Osteocyte (in vitro differentiated cells): ENCODE measurements at regions not wholly inside any gene's neighbourhood (a gene's known extent, or its start where the extent isn't known, plus 50 kb on each side); places are given as distances from the start of the nearest gene placed in this dataset.
"Not testable (repeated sequence)": the region's sequence is repeated elsewhere in the genome, so short reads cannot be mapped to it uniquely, and the experiment has no call there.

Experiments used
- DNase-seq: peaks from one replicate; pipeline ENCODE4 v3.0.0; 2021; ENCODE audit warnings: mixed read lengths; ENCODE audit not compliant: unreplicated experiment; ENCODE audit errors: extremely low spot score
- H3K27ac Mint-ChIP-seq: one replicate; pipeline ENCODE4 v1.8.0; 2021; ENCODE audit warnings: mild to moderate bottlenecking, mixed read lengths; ENCODE audit not compliant: unreplicated experiment
- H3K27me3 Mint-ChIP-seq: one replicate; pipeline ENCODE4 v1.8.0; 2021; ENCODE audit warnings: mixed read lengths; ENCODE audit not compliant: unreplicated experiment
- H3K36me3 Mint-ChIP-seq: one replicate; pipeline ENCODE4 v1.8.0; 2021; ENCODE audit warnings: mixed read lengths; ENCODE audit not compliant: unreplicated experiment
- H3K4me1 Mint-ChIP-seq: one replicate; pipeline ENCODE4 v1.8.0; 2021; ENCODE audit warnings: mixed read lengths; ENCODE audit not compliant: unreplicated experiment
- H3K4me3 Mint-ChIP-seq: one replicate; pipeline ENCODE4 v1.8.0; 2021; ENCODE audit warnings: mild to moderate bottlenecking, moderate library complexity, mixed read lengths; ENCODE audit not compliant: unreplicated experiment
- H3K9me3 Mint-ChIP-seq: one replicate; pipeline ENCODE4 v1.8.0; 2021; ENCODE audit warnings: mixed read lengths; ENCODE audit not compliant: unreplicated experiment
- CTCF ChIP-seq: fragments of 200-600 bp; sonication (generic); IDR thresholded peaks from 2 replicates; pipeline ENCODE4 v1.5.0; 2021; ENCODE audit warnings: antibody characterized with exemption, mild to moderate bottlenecking, moderate library complexity

- H3K27ac Mint-ChIP-seq, result no peak overlapping the region
- TF ChIP-seq CTCF, result no peak
- no peaks in the 10 kb centered on the region for H3K27me3 Mint-ChIP-seq
- no peak overlapping the region for H3K4me3 Mint-ChIP-seq
- no peaks in the 10 kb centered on the region for H3K36me3 Mint-ChIP-seq
- H3K9me3 Mint-ChIP-seq, result peaks cover 7% of the 10 kb centered on the region
- no peaks in the 10 kb centered on the region for H3K4me1 Mint-ChIP-seq
- no peak for DNase-seq
Observed at GRCh38 chr14:38583471-38583870, 327.6 kb upstream of the CLEC14A start.

GRCh38 chr14:38578278-38578681 is 322.4 kb upstream of the CLEC14A start:
- DNase-seq, result no peak
- H3K9me3 Mint-ChIP-seq, result peaks cover 17% of the 10 kb centered on the region
- no peaks in the 10 kb centered on the region for H3K27me3 Mint-ChIP-seq
- TF ChIP-seq CTCF, result no peak
- no peak overlapping the region for H3K4me3 Mint-ChIP-seq
- no peak overlapping the region for H3K27ac Mint-ChIP-seq
- no peaks in the 10 kb centered on the region for H3K4me1 Mint-ChIP-seq
- H3K36me3 Mint-ChIP-seq, result no peaks in the 10 kb centered on the region

- no peak overlapping the region for H3K4me3 Mint-ChIP-seq
- peaks cover 8% of the 10 kb centered on the region for H3K9me3 Mint-ChIP-seq
- H3K4me1 Mint-ChIP-seq, result no peaks in the 10 kb centered on the region
- H3K27me3 Mint-ChIP-seq, result no peaks in the 10 kb centered on the region
- H3K36me3 Mint-ChIP-seq, result no peaks in the 10 kb centered on the region
- TF ChIP-seq CTCF, result no peak
- H3K27ac Mint-ChIP-seq, result no peak overlapping the region
- DNase-seq, result no peak
Observed at GRCh38 chr14:38567703-38568102, 311.8 kb upstream of the CLEC14A start.

- no peak for DNase-seq
- Mint-ChIP-seq H3K4me1 (no peaks in the 10 kb centered on the region), H3K9me3 (peaks cover 22% of the 10 kb centered on the region), H3K4me3 (no peak overlapping the region), H3K27me3 (no peaks in the 10 kb centered on the region), H3K36me3 (no peaks in the 10 kb centered on the region), H3K27ac (no peak overlapping the region)
- no peak for TF ChIP-seq CTCF
Observed at GRCh38 chr14:38561657-38562056, 305.8 kb upstream of the CLEC14A start.

- H3K36me3 Mint-ChIP-seq, result no peaks in the 10 kb centered on the region
- no peak for DNase-seq
- TF ChIP-seq CTCF, result no peak
- H3K4me1 Mint-ChIP-seq, result no peaks in the 10 kb centered on the region
- no peaks in the 10 kb centered on the region for H3K27me3 Mint-ChIP-seq
- H3K9me3 Mint-ChIP-seq, result peaks cover 22% of the 10 kb centered on the region
- H3K27ac Mint-ChIP-seq, result no peak overlapping the region
- H3K4me3 Mint-ChIP-seq, result no peak overlapping the region
Observed at GRCh38 chr14:38559711-38560110, 303.8 kb upstream of the CLEC14A start.

GRCh38 chr14:38557391-38557790 is 301.5 kb upstream of the CLEC14A start:
- DNase-seq, H3K36me3 Mint-ChIP-seq, H3K4me1 Mint-ChIP-seq, H3K27ac Mint-ChIP-seq, H3K27me3 Mint-ChIP-seq, H3K4me3 Mint-ChIP-seq: not testable (repeated sequence)
- peaks cover 18% of the 10 kb centered on the region for H3K9me3 Mint-ChIP-seq
